HG02588 (cell line): ENCODE measurements at regions not wholly inside any gene's neighbourhood (a gene's known extent, or its start where the extent isn't known, plus 50 kb on each side); places are given as distances from the start of the nearest gene placed in this dataset.

Experiments used
- ATAC-seq: cut with Tn5 transposase; IDR thresholded peaks from one replicate; pipeline ENCODE4 v1.9.1; 2021; ENCODE audit warnings: mild to moderate bottlenecking, moderate library complexity; ENCODE audit not compliant: unreplicated experiment

- ATAC-seq: no peak
These were observed 61.3 kb upstream of the SPIN1 start for GRCh38 chr9:88326936-88327335.

DNA sequence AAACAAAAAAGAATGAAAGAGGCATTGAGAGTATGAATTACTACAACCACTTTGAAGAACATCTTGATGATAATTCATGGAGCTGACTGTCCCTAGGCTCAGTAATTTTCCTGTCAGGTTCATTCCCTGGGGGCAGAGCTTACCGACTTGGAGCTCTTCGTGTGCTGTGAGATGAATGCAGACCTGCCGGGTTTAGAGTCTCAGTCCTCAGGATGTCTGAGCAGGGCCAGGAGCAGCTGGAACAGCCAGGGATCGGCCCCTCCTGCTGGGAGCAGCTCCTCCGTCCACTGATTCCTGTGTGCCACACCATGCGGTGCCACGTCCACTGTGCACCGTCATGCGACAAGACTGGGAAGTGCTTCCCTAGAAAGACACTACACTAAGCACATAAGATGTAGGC, 62.2 kb upstream of the SPIN1 start:
- no peak for ATAC-seq

DNA sequence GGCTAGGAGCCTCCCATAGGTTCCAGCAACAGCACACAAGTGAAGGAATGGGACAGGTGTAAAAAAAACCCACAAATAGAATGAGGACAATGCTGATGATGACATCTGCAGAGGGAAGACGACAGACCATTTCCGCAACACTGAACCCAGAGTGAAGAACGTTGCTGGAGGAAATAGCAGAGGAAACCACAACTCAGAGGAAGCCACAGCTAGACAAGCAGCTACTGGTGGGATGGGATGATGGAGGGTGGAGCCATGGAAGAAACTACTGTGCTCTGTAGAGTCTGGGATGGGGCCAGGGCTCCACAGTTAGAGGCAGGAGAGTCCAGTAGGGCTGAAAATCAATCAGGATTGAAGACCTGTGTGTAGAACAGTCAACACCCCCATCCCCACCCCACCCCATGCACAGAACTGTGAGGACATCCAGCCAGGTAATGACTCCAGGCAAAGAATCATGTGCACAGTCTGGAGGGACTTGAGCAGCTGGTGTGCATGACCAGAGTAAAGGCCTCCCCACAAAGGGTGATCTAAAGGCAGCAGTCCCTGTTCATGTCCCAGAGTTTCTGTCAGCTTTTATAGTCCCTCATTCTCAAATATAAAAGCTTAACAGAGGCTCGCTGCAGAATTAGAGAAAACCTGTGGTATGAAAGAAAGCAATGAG, 65.2 kb upstream of the SPIN1 start:
- no peak for ATAC-seq

DNA sequence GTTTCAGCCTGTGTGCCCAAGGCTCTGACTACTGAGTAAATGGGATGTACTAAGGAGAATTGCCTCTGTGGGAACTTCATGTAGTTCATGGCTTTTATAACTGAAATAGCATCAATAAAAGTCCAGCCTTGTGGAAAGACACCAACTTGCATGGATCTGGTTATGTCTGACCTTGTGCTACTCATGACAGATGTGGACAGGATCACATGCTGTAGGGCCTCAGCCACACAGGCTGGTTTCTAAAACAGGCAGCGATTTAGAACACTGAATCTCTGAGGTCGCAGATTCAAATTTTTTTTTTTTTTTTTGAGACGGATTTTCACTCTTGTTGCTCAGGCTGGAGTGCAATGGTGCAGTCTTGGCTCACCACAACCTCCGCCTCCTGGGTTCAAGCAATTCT, 66.5 kb upstream of the SPIN1 start:
- no peak for ATAC-seq

GRCh38 chr9:88320748-88321415, 67.4 kb upstream of the SPIN1 start:
- no peak for ATAC-seq

- ATAC-seq: no peak
These were observed 68.1 kb upstream of the SPIN1 start for GRCh38 chr9:88319936-88320747.

DNA sequence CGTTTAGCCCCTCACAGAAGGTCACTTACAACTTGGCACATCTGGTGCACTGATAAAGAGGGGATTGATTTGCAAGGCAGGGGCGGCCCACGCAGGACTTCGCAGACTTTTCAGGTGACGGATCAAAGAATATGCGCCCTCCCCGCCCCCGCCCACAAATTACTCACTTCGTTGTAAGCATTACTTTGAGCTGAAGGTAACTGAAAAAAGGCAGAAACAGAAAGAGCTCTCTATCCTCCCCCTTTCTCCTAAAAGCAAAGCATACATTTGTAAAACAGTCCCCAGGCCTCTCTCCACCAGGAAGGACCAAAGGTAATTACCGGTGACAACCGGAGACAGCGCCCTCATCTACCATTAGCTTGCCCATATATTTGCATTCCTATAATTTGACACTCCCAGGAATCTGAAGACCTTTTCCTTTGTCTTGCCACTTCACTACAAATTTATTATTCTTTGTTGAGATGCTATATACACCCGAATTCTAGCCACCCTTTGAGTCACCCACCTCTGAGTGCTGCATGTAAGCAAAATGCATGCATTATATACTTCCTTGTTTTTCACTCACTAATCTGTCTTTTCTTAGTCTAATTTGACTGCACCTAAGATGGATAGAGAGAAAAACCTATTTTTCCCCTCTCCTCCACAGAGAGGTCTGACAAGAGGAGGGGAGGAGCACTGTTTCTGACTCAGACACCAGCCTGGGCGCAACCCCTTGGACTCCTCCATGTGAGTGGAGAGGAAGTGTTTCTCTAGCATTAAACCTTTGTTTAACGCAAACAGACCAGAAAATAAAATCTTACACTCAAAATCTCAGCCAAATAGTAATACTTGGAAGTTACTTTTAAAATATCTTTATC, 74.7 kb upstream of the SPIN1 start:
- ATAC-seq: no peak

DNA sequence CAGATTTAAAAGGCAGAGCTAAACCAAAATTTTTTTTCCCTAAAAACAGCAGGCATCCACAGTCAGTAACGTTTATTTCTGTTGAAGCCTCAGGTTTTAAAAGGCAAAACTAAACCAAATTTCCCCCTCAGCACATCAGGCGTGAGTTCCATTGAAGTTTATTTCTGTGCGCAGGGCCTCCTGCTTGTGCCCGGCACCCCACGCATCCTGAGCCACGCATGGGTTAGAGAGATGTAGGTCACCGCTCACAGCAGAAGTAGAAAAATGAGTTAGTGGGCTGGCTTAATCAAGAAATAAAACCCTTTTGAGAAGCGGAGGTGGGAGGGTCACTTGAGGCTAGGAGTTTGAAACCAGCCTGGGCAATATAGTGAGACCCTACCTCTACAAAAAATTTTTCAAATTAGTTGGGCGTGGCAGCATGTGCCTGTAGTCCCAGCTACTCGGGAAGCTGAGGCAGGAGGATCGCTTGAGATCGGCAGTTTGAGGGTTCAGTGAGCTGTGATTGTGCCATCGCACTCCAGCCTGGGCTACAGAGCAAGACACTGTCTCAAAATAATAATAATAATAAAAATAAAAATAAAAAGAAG, 75.6 kb upstream of the SPIN1 start:
- ATAC-seq: no peak

DNA sequence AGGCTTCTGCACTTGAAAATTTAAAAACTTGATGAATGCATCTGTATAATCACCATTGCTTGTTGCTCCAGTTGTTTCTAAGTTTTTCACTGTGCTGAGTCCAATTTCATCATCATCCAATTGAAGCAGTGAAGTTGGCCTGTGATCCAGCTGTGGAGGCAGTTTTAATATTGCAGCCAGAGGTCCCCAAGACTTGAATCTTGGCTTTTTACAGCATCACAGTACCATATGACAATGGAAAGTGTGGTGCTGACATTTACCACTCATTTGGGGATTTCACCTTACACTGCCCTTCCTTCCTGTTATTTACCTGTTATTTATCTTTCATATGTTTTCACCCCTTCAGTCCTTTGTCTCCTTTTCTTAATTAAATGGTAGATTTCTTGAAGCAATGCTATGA, 76.2 kb upstream of the SPIN1 start:
- no peak for ATAC-seq

DNA sequence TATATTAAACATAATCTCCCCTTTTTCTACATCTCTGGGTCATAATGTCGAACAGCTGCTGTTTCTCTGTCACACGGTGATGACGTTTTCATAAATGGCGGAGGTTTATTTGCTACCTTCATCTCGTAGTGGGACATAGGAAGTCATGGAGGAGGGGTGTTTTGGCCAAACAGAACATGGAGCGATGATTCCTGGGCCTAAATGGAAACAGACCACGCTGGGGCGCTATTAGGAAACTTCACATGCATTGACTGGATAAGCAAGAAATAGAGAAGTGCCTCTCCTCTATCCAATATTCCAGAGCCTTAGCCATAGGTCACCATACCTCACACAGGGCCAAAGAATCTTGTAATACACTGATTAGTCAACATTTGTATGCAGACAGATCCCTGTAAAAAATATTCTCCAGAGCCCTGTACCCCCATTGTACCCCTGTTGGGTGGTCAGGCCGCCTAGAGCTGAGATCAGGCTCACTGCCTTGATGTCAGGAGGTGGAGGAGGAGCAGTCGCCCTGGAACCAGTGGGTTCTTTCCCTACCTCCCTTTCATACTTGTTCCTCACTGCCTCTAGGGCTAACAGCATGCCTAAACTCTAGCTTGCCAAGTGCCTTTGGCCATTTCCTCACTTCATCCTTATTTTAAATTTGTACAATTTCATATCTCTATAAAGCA, 77.8 kb upstream of the SPIN1 start:
- ATAC-seq: no peak

DNA sequence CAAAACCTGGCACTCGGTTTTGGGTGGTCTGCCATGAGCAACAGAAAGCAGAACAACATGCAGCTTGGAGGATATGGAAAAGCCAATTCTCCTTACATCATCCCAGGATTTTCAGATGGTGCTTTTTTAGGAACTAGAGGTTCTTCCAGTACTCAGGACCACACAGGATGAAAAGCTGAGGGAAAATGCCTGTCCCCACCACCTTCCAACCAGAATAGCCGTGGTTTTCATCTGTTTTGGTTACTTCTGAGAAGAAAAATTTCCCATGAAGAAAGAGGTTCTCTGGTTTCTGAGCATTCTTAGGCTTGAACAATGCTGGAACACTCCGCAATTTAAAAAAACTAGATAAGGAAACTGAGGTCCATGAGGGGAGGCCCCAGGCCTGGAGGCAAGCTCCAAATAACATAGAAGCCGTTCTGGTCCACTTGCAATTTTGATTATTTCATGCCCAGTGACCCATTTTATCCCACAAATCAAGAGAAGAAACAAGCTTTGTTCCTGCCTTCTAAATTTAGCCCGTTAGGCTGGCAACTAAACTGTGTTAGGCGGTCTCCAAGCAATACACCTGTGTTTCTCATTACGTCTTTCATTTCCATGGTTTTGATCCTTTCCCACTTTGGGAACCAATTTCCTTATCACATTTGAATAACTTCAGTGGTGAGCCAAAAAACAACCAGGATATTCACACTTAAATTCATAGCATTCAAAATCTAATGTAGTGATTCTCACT, 79.2 kb upstream of the SPIN1 start:
- no peak for ATAC-seq

- no peak for ATAC-seq
These were observed 81.1 kb upstream of the SPIN1 start for GRCh38 chr9:88307136-88307535.

DNA sequence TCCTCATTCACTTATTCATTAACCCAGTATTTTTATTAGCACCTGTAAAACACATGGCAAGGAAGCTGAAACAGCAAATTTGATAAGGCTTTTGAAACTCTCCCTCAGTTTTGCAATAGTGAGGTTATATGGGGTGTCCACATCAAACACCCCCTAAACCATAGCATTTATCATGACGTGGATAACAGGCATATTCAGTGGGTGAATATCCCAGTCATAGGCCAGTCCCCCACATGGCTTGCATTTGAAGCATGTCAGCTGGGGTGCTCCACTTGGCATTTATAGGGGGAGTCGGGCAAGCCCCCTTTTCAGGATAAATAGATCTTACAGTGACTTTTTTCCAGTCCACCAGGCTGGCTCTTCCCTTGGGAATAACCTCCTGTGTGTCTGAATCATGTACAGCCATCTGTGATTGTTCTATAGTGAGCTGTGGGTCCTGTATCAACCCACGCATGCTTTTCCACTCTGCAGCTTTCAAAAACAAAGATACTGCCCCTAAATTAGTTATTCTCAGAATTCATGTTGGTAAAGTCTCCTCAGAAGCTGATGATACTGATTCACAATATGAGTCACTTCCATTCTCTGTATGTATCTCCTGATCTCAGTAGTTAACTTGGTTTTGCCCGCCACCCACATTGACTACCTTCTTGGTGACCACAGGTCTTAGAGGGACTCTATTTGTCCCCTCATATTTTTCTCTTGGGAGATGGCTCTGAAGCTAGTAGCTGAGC, 84.4 kb upstream of the SPIN1 start:
- peak; percentile 89 for ATAC-seq

DNA sequence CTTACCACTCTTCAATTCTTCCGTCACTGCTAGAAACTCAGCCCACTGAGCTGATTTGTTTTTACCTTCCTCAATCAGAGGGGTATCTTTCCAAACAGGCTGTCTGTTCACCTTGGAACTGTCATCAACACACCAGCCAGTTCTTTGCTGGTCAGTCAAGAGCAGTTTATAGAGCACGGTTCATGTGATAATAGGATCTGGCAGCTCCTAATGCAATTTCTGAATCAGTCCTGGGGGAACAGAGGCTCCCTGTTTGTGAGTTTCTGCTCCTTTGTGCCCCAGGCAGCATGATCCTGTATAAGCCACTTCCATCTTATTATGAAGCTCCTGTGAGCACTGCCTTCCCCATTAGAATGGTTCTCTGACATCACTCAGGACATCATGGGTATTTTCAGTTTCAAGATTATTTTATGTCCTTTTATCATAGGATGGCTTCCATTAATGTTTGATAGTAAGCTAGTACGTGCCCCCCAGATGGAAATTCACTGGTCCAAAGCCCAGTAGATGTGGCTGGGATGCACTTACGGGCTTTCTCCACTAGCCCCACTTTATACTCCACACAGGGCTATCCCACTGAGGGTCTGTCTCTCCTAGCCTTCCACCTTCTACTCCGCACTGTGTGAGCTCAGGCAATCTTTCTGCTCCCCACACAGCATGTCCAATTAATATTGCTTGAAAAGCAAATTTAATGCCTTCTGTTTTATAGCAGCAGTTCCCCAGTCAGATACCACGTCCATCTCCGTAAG, 85.5 kb upstream of the SPIN1 start:
- no peak for ATAC-seq

DNA sequence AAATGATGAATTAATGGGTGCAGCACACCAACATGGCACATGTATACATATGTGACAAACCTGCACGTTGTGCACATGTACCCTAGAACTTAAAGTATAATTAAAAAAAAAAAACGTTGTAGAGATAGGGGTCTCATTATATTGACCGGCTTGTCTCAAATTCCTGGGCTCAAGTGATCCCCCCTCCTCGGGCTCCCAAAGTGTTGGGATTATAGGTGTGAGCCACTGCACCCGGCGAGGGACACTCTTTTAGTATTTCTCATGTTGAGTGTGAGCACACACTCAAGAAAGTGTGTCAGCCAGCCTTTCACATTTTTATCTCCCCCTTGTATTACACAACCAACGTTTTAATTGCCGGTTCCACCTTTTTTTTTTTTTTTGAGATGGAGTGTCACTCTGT, 87.7 kb upstream of the SPIN1 start:
- ATAC-seq: no peak

DNA sequence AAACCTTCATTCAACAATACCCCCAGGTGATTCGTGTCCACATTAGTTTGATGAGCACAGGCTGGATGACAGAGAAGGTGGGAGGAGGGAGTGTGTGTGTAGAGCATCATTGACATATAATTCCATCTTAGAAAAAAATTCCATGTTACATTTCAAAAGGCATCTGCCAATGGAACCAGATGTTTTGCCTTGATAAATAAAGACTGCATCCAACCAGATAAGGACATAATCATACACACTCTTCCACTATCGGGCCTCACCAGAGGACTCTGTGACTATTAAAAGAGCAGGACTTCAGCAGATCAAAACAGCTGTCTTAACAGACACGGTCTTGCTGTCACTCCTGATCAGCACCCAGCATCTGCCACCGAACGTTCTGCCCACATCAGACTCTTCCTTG, 96.4 kb upstream of the SPIN1 start:
- ATAC-seq: no peak

DNA sequence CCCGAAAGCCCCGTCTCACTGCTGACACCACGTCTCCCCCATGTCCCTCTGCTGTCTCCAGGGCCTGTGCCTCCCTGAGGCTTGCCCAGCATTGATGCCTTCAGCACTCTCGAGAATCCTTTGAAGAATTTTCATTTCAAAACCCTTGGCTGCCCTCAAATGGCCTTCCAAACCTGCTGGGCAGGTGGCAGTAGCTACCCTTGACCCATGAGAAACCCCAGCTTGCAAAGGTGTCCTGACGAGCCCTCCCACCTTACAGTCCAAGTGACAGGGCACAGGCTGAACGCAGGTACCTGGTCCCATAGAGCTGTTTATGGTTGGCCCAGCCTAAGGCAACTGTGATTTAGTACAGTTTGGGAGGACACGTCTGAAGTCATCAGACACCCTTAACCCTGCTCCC, 97.2 kb upstream of the SPIN1 start:
- no peak for ATAC-seq

- ATAC-seq: no peak
These were observed 98.7 kb upstream of the SPIN1 start for GRCh38 chr9:88289532-88289931.
